SK-N-MC (cell line): ENCODE measurements at regions not wholly inside any gene's neighbourhood (a gene's known extent, or its start where the extent isn't known, plus 50 kb on each side); places are given as distances from the start of the nearest gene placed in this dataset.
"Not testable (repeated sequence)": the region's sequence is repeated elsewhere in the genome, so short reads cannot be mapped to it uniquely, and the experiment has no call there.

Source experiments
- DNase-seq: peaks from one replicate; pipeline ENCODE4 v3.0.0-alpha.2; 2011; ENCODE audit warnings: low read depth, low spot score
- H3K27ac ChIP-seq: fragments of 200-600 bp; sonication (generic); 2 replicates; pipeline ENCODE4 v1.5.1; 2016; ENCODE audit warnings: mixed run types
- H3K36me3 ChIP-seq: fragments of 200-600 bp; sonication (generic); 2 replicates; pipeline ENCODE4 v1.6.1; 2017; ENCODE audit warnings: antibody characterized with exemption, low read length, mixed read lengths; ENCODE audit not compliant: insufficient read depth
- H3K4me3 ChIP-seq: fragments of 200-600 bp; sonication (generic); 2 replicates; pipeline ENCODE4 v1.5.1; 2016
- H3K9ac ChIP-seq: fragments of 200-600 bp; sonication (generic); 2 replicates; pipeline ENCODE4 v1.8.0; 2017; ENCODE audit warnings: mixed run types, mixed read lengths; ENCODE audit not compliant: insufficient read length
- H3K9me3 ChIP-seq: fragments of 200-600 bp; sonication (generic); 2 replicates; pipeline ENCODE4 v1.6.1; 2017; ENCODE audit warnings: low read depth, mild to moderate bottlenecking, antibody characterized with exemption, low read length, moderate library complexity, mixed read lengths
- EZH2 ChIP-seq: fragments of 200-600 bp; sonication (generic); IDR thresholded peaks from one replicate; pipeline ENCODE4 v1.6.1; 2017; ENCODE audit warnings: antibody characterized with exemption
- FOXP2 ChIP-seq: optimal IDR thresholded peaks from 2 replicates; pipeline ENCODE3; 2011; ENCODE audit warnings: mild to moderate bottlenecking, moderate library complexity; ENCODE audit not compliant: insufficient read depth; ENCODE audit errors: extremely low read length, control extremely low read depth
- POLR2AphosphoS5 ChIP-seq: IDR thresholded peaks from 2 replicates; pipeline ENCODE4 v1.6.1; 2012; ENCODE audit warnings: mild to moderate bottlenecking, low read depth, low read length, borderline replicate concordance

GRCh38 chr7:156577645-156578577, 62.7 kb upstream of the RNF32 start:
- TF ChIP-seq POLR2AphosphoS5 (no peak), FOXP2 (no peak), EZH2 (no peak)
- no peak overlapping the region for H3K27ac ChIP-seq
- no peak overlapping the region for H3K4me3 ChIP-seq
- no peak overlapping the region for H3K9ac ChIP-seq
- H3K36me3 ChIP-seq = no peaks in the 10 kb centered on the region
- no peak for DNase-seq
- H3K9me3 ChIP-seq = 0 out of 2 replicates have a peak, but pooled peaks cover 3% of the 10 kb centered on the region

- Histone ChIP-seq H3K36me3 (no peaks in the 10 kb centered on the region), H3K4me3 (no peak overlapping the region), H3K9ac (no peak overlapping the region), H3K27ac (no peak overlapping the region), H3K9me3 (0 out of 2 replicates have a peak, but pooled peaks cover 3% of the 10 kb centered on the region)
- TF ChIP-seq POLR2AphosphoS5 (no peak), EZH2 (no peak), FOXP2 (no peak)
- DNase-seq = no peak
These were observed 64.1 kb upstream of the RNF32 start for GRCh38 chr7:156576216-156577058.

GRCh38 chr7:156568258-156568657, 72.3 kb upstream of the RNF32 start:
- DNase-seq = no peak
- H3K9ac ChIP-seq = no peak overlapping the region
- TF ChIP-seq EZH2 (no peak), POLR2AphosphoS5 (no peak), FOXP2 (no peak)
- H3K27ac ChIP-seq = no peak overlapping the region
- no peaks in the 10 kb centered on the region for H3K9me3 ChIP-seq
- H3K4me3 ChIP-seq = no peak overlapping the region
- H3K36me3 ChIP-seq = no peaks in the 10 kb centered on the region

GRCh38 chr7:156566812-156567549, 73.6 kb upstream of the RNF32 start:
- TF ChIP-seq FOXP2 = no peak
- Histone ChIP-seq H3K36me3 (no peaks in the 10 kb centered on the region), H3K27ac (no peak overlapping the region), H3K9me3 (no peaks in the 10 kb centered on the region), H3K4me3 (no peak overlapping the region), H3K9ac (no peak overlapping the region)
- no peak for DNase-seq

- not testable (repeated sequence) for H3K9me3 ChIP-seq, H3K27ac ChIP-seq, H3K4me3 ChIP-seq, H3K9ac ChIP-seq, H3K36me3 ChIP-seq, DNase-seq
These were observed 75.6 kb upstream of the RNF32 start for GRCh38 chr7:156565002-156565401.

GRCh38 chr7:156560696-156561095, 79.9 kb upstream of the RNF32 start:
- Histone ChIP-seq H3K36me3 (no peaks in the 10 kb centered on the region), H3K4me3 (no peak overlapping the region), H3K9ac (no peak overlapping the region), H3K9me3 (no peaks in the 10 kb centered on the region), H3K27ac (no peak overlapping the region)
- TF ChIP-seq FOXP2 = no peak
- TF ChIP-seq EZH2 = no peak
- TF ChIP-seq POLR2AphosphoS5 = no peak
- DNase-seq = no peak

GRCh38 chr7:156560075-156560474, 80.5 kb upstream of the RNF32 start:
- TF ChIP-seq POLR2AphosphoS5 = no peak
- TF ChIP-seq EZH2 = no peak
- TF ChIP-seq FOXP2 = no peak
- Histone ChIP-seq H3K4me3 (no peak overlapping the region), H3K9ac (no peak overlapping the region), H3K27ac (no peak overlapping the region), H3K9me3 (no peaks in the 10 kb centered on the region), H3K36me3 (no peaks in the 10 kb centered on the region)
- no peak for DNase-seq

- Histone ChIP-seq H3K4me3 (no peak overlapping the region), H3K27ac (no peak overlapping the region), H3K9ac (no peak overlapping the region), H3K36me3 (no peaks in the 10 kb centered on the region), H3K9me3 (no peaks in the 10 kb centered on the region)
- TF ChIP-seq FOXP2 (no peak), EZH2 (no peak), POLR2AphosphoS5 (no peak)
- no peak for DNase-seq
These were observed 81.6 kb upstream of the RNF32 start for GRCh38 chr7:156559001-156559400.
